GM21737 (cell line): ENCODE measurements at regions not wholly inside any gene's neighbourhood (a gene's known extent, or its start where the extent isn't known, plus 50 kb on each side); places are given as distances from the start of the nearest gene placed in this dataset.

ENCODE experiments used
- ATAC-seq: cut with Tn5 transposase; IDR thresholded peaks from one replicate; pipeline ENCODE4 v1.9.1; 2021; ENCODE audit warnings: mild to moderate bottlenecking, moderate library complexity; ENCODE audit not compliant: unreplicated experiment

DNA sequence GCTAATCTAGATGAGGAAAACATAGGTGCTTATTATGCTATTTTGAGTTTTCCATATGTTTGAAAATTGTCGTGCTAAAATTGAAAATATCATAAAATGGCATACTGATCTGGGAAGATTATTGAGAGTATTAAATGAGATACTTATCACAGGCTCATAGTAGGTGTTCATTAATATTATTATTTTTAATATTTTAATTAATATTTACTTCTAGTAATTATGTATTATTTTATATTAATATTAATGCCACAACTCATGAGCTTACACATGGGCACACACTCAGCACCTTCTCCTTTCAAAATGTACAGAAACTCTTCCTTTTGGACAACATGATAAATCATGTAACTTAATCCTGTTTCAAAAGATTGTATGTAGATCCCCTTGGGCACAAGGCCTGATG lies 223.6 kb downstream of the RAB28 start:
- ATAC-seq, result no peak

GRCh38 chr4:13250263-13250662 lies 233.9 kb downstream of the RAB28 start:
- no peak for ATAC-seq

DNA sequence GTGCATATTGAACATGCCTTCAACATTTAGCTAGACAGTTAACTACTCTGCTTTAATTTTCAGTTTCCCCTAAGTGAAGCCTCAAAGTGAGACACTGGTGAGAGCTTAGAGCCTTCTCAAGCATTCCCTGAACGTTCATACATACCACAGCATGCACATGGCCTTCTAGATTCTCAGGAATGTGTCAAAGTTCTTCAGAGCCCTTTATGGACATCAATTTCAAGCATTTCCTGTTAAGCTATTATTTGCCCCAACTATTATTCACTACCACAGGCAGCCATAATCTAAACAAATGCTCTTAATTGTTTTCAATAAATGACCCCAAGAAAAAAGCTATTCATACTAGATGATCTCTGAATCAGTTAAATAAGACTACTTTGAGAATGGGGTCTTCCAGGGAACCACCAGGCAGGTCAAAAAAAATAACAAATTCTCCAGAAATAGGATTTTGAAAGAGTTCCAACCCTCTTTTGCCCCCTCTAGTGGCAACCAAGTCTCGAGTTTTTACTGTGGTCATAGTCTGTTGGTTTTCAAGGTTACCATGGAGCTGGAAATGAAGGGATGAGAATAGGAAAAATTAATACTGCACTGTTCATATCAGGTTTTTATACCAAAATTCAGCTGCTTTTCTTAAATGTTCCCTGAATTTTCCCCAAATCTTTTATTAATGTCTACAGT lies 235.4 kb downstream of the RAB28 start:
- ATAC-seq, result no peak

DNA sequence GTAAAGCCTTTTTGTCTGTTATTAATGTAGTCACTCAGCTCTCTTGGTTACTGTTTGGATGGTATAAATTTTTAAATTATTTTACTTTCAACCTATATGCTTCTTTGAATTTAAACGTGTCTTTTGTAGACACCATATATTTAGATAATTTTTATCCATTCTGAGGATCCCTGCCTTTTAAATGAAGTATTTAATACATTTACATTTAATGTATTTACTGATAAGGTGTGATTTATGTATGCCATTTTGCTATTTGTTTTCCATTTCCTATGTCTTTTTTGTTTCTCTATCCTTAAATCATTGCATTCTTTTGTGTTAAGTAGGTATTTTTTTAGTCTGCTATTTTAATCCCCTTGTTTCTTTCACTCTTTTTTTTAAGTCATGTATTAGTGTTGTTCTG lies 238.0 kb downstream of the RAB28 start:
- no peak for ATAC-seq

GRCh38 chr4:13244444-13244843 lies 239.7 kb downstream of the RAB28 start:
- ATAC-seq, result no peak

DNA sequence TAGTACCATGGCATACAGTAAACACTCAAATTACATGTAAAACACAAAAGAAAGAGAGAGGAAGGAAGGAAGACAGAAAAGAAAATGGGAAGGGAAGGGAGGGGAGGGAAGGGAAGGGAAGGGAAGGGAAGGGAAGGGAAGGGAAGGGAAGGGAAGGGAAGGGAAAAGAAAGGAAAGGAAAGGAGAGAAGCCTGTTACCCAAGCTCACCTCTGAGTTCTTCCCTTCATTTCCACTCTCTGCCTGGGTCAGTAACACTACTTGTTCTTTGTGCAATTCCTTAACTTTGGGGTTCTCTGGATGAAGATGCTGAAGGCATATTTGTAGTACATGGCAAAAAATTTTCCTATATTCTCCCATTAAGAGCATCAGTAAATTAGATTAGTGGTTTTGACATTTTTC lies 241.0 kb downstream of the RAB28 start:
- ATAC-seq, result no peak

DNA sequence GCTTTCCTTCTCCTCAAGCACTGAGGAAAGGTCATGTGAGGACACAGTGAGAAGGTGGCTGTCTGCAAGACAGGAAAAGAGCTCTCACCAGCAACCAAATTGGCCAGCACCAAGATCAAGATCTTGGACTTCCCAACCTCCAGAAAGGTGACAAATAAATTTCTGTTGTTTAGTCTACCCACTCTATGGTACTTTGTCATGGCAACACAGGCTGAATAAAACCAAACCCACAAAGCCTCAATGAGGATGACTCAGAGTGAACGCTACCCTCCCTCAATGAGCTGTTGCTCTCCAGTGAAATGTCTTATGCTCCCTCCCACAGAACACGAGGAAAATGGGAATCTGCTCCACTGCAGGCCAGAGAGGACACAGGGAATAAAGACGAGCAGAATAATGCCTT lies 244.1 kb downstream of the RAB28 start:
- ATAC-seq, result no peak

GRCh38 chr4:13238936-13239335 lies 245.2 kb downstream of the RAB28 start:
- no peak for ATAC-seq

DNA sequence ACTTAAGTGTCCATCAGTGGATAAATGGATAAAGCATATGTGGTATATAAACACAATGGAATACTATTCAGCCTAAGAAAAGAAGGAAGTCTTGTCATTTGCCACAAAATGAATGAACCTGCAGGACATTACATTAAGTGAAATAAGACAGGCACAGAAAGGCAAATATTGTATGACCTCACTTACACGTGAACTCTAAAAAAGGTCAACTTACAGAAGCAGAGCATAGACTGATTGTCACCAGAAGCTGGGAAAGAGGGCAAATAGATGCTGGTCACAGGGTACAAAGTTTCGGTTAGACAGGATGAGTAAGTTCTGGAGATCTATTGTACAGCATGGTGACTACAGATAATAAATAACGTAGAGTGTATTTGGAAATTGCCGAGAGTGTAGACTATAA lies 247.7 kb downstream of the RAB28 start:
- ATAC-seq, result no peak

DNA sequence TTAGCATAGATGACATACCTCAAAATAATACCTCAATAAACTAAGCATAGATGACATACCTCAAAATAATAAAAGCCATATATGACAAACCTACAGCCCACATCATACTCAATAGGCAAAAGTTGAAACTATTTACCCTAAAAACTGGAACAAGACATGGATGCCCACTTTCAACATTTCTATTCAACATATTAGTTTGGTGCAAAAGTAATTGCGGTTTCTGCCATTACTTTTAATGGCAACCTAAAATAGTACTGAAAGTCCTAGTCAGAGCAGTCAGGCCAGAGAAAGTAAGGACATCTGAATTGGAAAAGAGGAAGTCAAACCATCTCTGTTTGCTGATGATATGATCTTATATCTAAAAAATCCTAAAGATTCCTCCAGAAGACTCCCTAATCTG lies 250.4 kb downstream of the RAB28 start:
- no peak for ATAC-seq

- ATAC-seq, result no peak
Measured at GRCh38 chr4:13219971-13220370, 264.2 kb downstream of the RAB28 start.

GRCh38 chr4:13218326-13218958 lies 265.7 kb downstream of the RAB28 start:
- ATAC-seq, result no peak

DNA sequence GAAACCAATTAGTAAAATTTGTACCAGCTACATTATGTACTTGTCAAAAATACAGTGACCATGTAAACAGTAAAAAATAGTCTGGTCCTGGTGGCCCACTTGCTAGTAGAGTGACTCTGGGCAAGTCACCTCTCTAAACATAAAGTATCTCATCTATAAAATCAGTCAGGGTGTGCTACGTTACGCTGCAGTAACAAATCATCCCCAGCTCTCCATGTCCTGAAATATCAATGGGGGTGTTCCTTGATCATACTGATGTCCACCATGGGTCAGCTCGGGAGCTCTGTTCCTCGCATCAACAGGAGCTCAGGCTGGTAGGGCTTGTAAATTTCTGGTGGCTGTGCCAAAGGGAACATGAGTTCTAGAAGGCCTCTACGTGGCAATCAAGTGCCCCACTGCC lies 268.6 kb downstream of the RAB28 start:
- ATAC-seq, result no peak

- ATAC-seq, result no peak
Measured at GRCh38 chr4:13212936-13213335, 271.2 kb downstream of the RAB28 start.

DNA sequence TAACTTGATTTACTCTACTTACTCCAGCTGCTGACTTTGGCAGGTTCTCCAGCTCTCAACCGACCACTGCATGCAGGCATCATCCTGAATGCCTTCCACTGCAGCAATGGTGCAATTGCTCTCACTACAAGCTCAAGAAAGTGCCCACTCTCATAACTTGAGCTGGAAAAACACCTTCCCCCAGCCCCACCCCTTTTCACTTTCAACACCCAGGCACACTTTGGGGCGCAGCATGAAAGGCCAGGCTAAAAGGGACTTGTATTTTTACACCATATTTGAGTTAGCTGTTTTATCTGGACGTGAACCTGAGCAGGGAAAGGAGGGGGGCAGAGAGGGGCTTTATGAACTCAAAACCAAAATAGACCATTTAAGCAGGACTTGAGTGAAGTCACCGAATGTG lies 274.5 kb downstream of the RAB28 start:
- no peak for ATAC-seq

GRCh38 chr4:13208558-13209193 lies 275.5 kb downstream of the RAB28 start:
- no peak for ATAC-seq

DNA sequence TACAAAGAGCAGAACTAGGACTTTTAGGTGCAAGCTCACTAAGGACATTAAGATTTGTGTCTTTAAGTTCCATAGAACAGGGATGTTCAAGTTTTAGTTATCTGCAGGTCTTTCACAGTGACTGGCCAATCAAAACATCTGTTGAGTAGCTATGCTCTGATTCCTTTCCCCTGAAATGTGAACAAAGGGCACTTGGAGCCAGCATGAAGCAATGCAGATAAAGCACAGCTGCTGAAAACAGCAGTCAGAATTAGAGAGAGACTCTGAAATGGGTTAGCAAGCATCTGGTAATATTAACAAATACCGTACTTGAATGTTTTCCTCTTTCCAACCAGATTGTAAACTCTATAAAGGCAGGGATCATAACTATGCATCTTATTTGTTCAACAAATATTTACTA lies 276.9 kb downstream of the RAB28 start:
- ATAC-seq, result no peak

- no peak for ATAC-seq
Measured at GRCh38 chr4:13203101-13203500, 281.0 kb downstream of the RAB28 start.

- no peak for ATAC-seq
Measured at GRCh38 chr4:13202701-13203100, 281.4 kb downstream of the RAB28 start.

- ATAC-seq, result no peak
Measured at GRCh38 chr4:13201241-13201640, 282.9 kb downstream of the RAB28 start.

GRCh38 chr4:13196721-13197120 lies 287.4 kb downstream of the RAB28 start:
- ATAC-seq, result no peak

- ATAC-seq, result no peak
Measured at GRCh38 chr4:13193662-13194061, 290.5 kb downstream of the RAB28 start.
